Peyer's patch (tissue), 4 donors: ENCODE measurements at regions not wholly inside any gene's neighbourhood (a gene's known extent, or its start where the extent isn't known, plus 50 kb on each side); places are given as distances from the start of the nearest gene placed in this dataset.

ENCODE experiments used
- DNase-seq, 3 donors: peaks; one replicate each; pipeline ENCODE4 v3.0.0-alpha.2; 2017 to 2019
- H3K27ac ChIP-seq, 4 donors: fragments of 200-600 bp; sonication (generic); one replicate each; pipeline ENCODE4 v1.5.1; 2016 to 2019
- H3K27me3 ChIP-seq, 2 donors: fragments of 200-600 bp; sonication (generic); one replicate each; pipeline ENCODE4 v1.5.1; 2019
- H3K36me3 ChIP-seq, 3 donors: fragments of 200-600 bp; sonication (generic); one replicate each; pipeline ENCODE4 v1.5.1; 2016 to 2019
- H3K4me1 ChIP-seq, 4 donors: fragments of 200-600 bp; sonication (generic); one replicate each; pipeline ENCODE4 v1.5.1; 2016 to 2019
- H3K4me3 ChIP-seq, 4 donors: fragments of 200-600 bp; sonication (generic); 1 replicate in 3 of 4; 2 replicates in 1 of 4; pipeline ENCODE4 v1.5.1; 2016 to 2019; ENCODE audit warnings: mild to moderate bottlenecking in 1 of 4
- H3K9me3 ChIP-seq, 4 donors: fragments of 200-600 bp; sonication (generic); one replicate each; pipeline ENCODE4 v1.5.1; 2016 to 2019; ENCODE audit warnings: mild to moderate bottlenecking in 1 of 4
- POLR2A ChIP-seq, 2 donors: fragments of 450-650 bp; IDR thresholded peaks; one replicate each; pipeline ENCODE4 v1.5.1; 2017; ENCODE audit warnings: antibody characterized with exemption in 2 of 2, mild to moderate bottlenecking in 2 of 2, moderate library complexity in 2 of 2
- TF ChIP-seq, protein P1 (sequence below), 6 experiments: fragments of 450-650 bp in 4 of 6; fragments of 200-600 bp in 2 of 6; sonication (generic) in 1 of 6; IDR thresholded peaks; one replicate each; pipeline ENCODE4 v1.5.1; 2017 to 2019; ENCODE audit warnings: antibody characterized with exemption in 6 of 6, mild to moderate bottlenecking in 3 of 6, moderate library complexity in 1 of 6

DNA sequence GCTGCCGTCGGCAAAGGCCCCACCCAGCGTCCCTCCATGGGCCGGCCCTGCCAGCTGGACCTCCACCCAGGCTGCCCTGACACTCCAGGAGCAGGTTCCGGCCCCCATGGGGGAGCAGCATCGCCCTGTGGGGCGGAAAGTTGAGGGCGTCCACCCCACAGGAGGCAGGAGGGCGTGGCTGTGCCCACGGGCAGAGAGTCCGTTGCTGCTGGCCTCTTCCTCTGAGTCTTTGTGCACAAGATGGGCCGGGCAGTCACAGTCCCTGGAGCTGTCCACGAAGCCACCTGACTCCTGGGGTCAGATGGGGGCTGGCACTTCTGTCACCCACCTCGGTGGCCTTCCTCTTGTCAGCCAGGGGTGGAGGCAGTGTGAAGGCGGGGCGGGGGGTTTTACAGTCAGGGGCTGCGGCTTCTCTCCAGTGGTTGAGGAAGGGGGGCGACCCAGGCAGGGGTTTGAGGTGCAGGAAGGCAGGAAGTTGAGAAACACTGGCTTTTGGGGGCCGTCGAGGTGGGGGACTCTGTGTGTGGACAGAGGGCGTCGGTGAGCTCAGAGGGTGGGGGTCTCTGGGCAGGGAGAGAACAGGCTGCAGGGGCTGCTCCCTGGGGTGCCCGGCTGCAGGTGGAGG, 67.2 kb upstream of the TTC34 start:
- no peaks in the 10 kb centered on the region for H3K27me3 ChIP-seq
- TF ChIP-seq, protein P1, sequence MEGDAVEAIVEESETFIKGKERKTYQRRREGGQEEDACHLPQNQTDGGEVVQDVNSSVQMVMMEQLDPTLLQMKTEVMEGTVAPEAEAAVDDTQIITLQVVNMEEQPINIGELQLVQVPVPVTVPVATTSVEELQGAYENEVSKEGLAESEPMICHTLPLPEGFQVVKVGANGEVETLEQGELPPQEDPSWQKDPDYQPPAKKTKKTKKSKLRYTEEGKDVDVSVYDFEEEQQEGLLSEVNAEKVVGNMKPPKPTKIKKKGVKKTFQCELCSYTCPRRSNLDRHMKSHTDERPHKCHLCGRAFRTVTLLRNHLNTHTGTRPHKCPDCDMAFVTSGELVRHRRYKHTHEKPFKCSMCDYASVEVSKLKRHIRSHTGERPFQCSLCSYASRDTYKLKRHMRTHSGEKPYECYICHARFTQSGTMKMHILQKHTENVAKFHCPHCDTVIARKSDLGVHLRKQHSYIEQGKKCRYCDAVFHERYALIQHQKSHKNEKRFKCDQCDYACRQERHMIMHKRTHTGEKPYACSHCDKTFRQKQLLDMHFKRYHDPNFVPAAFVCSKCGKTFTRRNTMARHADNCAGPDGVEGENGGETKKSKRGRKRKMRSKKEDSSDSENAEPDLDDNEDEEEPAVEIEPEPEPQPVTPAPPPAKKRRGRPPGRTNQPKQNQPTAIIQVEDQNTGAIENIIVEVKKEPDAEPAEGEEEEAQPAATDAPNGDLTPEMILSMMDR (IDR thresholded peaks at IDR 0.05) = no peak
- TF ChIP-seq POLR2A (IDR thresholded peaks at IDR 0.05) = no peak

GRCh38 chr1:2871246-2871815, 69.8 kb upstream of the TTC34 start:
- H3K27me3 ChIP-seq = no peaks in the 10 kb centered on the region
- H3K27ac ChIP-seq = no peak overlapping the region
- no peaks in the 10 kb centered on the region for H3K36me3 ChIP-seq
- no peak overlapping the region for H3K4me3 ChIP-seq
- peaks cover 0 to 5% (median 0%) of the 10 kb centered on the region in 4 donors for H3K4me1 ChIP-seq
- DNase-seq = no peak
- TF ChIP-seq, protein P1 (IDR thresholded peaks at IDR 0.05) = no peak
- TF ChIP-seq POLR2A (IDR thresholded peaks at IDR 0.05) = no peak
- H3K9me3 ChIP-seq = peaks cover 0 to 17% (median 8%) of the 10 kb centered on the region in 4 donors

More for the DNA sequence above, 67.2 kb upstream of the TTC34 start:
- DNase-seq = no peak
- no peak overlapping the region for H3K27ac ChIP-seq
- no peak overlapping the region for H3K4me3 ChIP-seq
- H3K9me3 ChIP-seq = peaks cover 0 to 17% (median 8%) of the 10 kb centered on the region in 4 donors
- H3K4me1 ChIP-seq = no peaks in the 10 kb centered on the region
- H3K36me3 ChIP-seq = no peaks in the 10 kb centered on the region

- no peaks in the 10 kb centered on the region for H3K36me3 ChIP-seq
- no peaks in the 10 kb centered on the region for H3K27me3 ChIP-seq
- no peak overlapping the region for H3K4me3 ChIP-seq
- peaks cover 0 to 5% (median 0%) of the 10 kb centered on the region in 4 donors for H3K4me1 ChIP-seq
- no peak overlapping the region for H3K27ac ChIP-seq
- peaks cover 0 to 17% (median 8%) of the 10 kb centered on the region in 4 donors for H3K9me3 ChIP-seq
- TF ChIP-seq POLR2A (IDR thresholded peaks at IDR 0.05) = no peak
- TF ChIP-seq, protein P1 (IDR thresholded peaks at IDR 0.05) = no peak
- no peak for DNase-seq
Observed at GRCh38 chr1:2874207-2874606, 72.7 kb upstream of the TTC34 start.

DNA sequence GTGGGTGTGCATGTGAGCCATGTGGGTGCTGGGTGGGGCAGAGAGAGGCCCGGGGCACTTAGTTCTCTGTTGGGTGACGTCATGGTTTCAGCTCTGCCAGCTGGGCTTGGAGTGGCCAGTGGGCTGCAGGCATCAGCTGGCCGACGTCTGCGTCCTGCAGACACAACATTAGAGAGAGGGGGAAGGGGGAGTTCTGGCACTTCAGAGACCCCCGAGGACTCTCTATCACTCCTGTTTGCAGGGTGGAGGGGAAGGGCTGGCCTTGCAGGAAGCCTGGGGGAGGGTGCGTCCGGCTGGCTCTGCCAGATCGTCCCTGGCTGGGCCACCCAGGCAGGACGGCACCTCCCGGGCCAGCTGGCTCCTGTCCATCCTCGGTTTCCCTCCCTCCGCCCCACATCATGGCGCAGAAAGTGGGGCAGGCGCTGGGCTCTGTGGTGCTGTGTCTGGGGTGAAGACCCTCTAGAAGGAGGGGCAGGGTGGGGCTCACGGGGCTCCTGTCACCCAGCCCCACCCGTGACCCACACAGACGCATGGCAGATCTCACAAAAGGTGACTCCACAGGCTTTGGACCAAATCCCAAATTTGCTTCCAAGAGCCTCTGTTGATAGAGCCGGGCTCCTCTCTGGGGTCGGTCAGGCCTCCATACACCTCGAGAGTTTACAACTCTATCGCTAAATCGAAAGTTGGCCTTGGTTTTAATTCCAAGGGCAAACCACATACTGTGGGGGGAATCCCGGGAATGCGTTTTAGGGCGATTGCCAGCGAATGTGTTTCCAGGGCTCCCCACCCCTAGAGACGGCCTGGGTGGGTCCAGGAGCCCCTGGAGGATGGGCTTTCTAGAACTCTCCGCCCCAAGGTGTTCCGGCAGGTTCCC, 73.4 kb upstream of the TTC34 start:
- Histone ChIP-seq H3K27ac (no peak overlapping the region), H3K36me3 (no peaks in the 10 kb centered on the region), H3K4me3 (no peak overlapping the region), H3K27me3 (no peaks in the 10 kb centered on the region), H3K9me3 (peaks cover 0 to 17% (median 8%) of the 10 kb centered on the region in 4 donors), H3K4me1 (peaks cover 0 to 5% (median 0%) of the 10 kb centered on the region in 4 donors)
- TF ChIP-seq, protein P1 (IDR thresholded peaks at IDR 0.05) = no peak
- TF ChIP-seq POLR2A (IDR thresholded peaks at IDR 0.05) = no peak
- DNase-seq = no peak

GRCh38 chr1:2875707-2876561, 74.4 kb upstream of the TTC34 start:
- no peak for DNase-seq
- no peak overlapping the region for H3K27ac ChIP-seq

More at GRCh38 chr1:2875707-2876561, 74.4 kb upstream of the TTC34 start:
- Histone ChIP-seq H3K9me3 (peaks cover 0 to 13% (median 6%) of the 10 kb centered on the region in 4 donors), H3K27me3 (no peaks in the 10 kb centered on the region), H3K4me3 (no peak overlapping the region), H3K36me3 (no peaks in the 10 kb centered on the region), H3K4me1 (peaks cover 0 to 5% (median 0%) of the 10 kb centered on the region in 4 donors)
- TF ChIP-seq, protein P1 (IDR thresholded peaks at IDR 0.05) = peak in 2 of 6 experiments; percentile 10 to 27
- no peak for TF ChIP-seq POLR2A (IDR thresholded peaks at IDR 0.05)
